ENCODE measurements at regions not wholly inside any gene's neighbourhood (a gene's known extent, or its start where the extent isn't known, plus 50 kb on each side); places are given as distances from the start of the nearest gene placed in this dataset.

GRCh38 chr2:121905201-121905600, 149.8 kb downstream of the TSN start:
- POLR2A ChIA-PET = no interaction called here
- CTCF ChIA-PET = no interaction called here
- DNase-seq (ENCODE audit: extremely low spot score) = no peak
- TF ChIP-seq NFRKB (IDR thresholded peaks at IDR 0.05) = no peak
- TF ChIP-seq ELF4 (IDR thresholded peaks at IDR 0.05) = no peak
- no peak for TF ChIP-seq SP1 (IDR thresholded peaks at IDR 0.05)
- no peak for TF ChIP-seq CTBP1 (IDR thresholded peaks at IDR 0.05; ENCODE audit: borderline replicate concordance)
- TF ChIP-seq, protein P1, sequence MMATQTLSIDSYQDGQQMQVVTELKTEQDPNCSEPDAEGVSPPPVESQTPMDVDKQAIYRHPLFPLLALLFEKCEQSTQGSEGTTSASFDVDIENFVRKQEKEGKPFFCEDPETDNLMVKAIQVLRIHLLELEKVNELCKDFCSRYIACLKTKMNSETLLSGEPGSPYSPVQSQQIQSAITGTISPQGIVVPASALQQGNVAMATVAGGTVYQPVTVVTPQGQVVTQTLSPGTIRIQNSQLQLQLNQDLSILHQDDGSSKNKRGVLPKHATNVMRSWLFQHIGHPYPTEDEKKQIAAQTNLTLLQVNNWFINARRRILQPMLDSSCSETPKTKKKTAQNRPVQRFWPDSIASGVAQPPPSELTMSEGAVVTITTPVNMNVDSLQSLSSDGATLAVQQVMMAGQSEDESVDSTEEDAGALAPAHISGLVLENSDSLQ (IDR thresholded peaks at IDR 0.05) = no peak
- no peak for TF ChIP-seq FOXK2 (IDR thresholded peaks at IDR 0.05)
- TF ChIP-seq TARDBP (IDR thresholded peaks at IDR 0.05) = no peak
- TF ChIP-seq BHLHE40 (IDR thresholded peaks at IDR 0.05; ENCODE audit: borderline replicate concordance) = no peak
- no peak for TF ChIP-seq FOXM1 (IDR thresholded peaks at IDR 0.05; ENCODE audit: borderline replicate concordance)
- TF ChIP-seq ARNT (IDR thresholded peaks at IDR 0.05) = no peak
- no peak for TF ChIP-seq LEF1 (IDR thresholded peaks at IDR 0.05; ENCODE audit: borderline replicate concordance)
- TF ChIP-seq FOXA1 (IDR thresholded peaks at IDR 0.05) = no peak
- TF ChIP-seq L3MBTL2 (conservative IDR thresholded peaks at IDR 0.05) = no peak
- no peak for TF ChIP-seq SUZ12 (IDR thresholded peaks at IDR 0.05)
- no peak for TF ChIP-seq ZNF384 (IDR thresholded peaks at IDR 0.05)
- no peak for TF ChIP-seq HDGF (IDR thresholded peaks at IDR 0.05; ENCODE audit: borderline replicate concordance)

DNA sequence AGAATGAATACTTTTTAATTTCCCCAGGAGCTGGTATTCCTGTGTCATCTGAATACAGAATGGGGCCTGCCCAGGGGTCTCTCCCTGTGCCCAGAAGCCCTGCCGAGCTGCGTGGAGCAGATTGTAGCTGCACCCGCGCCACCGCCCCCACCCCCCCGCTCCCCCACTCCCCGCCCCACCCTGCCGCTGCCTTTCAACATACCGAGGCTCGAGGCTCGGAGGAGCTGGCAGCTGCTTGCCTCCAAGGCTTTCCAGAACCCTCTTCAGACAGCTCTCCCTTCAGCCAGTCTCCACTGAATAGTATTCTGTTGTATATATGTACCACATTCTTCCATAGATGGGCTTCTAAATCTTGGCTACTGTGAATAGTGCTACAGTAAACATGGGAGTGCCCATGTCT, 150.7 kb downstream of the TSN start:
- DNase-seq (ENCODE audit: extremely low spot score) = no peak
- CTCF ChIA-PET = no interaction called here
- no peak for TF ChIP-seq FOXM1 (IDR thresholded peaks at IDR 0.05; ENCODE audit: borderline replicate concordance)
- no peak for TF ChIP-seq FOXK2 (IDR thresholded peaks at IDR 0.05)
- TF ChIP-seq ARNT (IDR thresholded peaks at IDR 0.05) = no peak
- no peak for TF ChIP-seq NFRKB (IDR thresholded peaks at IDR 0.05)
- no peak for TF ChIP-seq ELF4 (IDR thresholded peaks at IDR 0.05)
- TF ChIP-seq LEF1 (IDR thresholded peaks at IDR 0.05; ENCODE audit: borderline replicate concordance) = no peak
- no peak for TF ChIP-seq ZNF384 (IDR thresholded peaks at IDR 0.05)
- TF ChIP-seq SP1 (IDR thresholded peaks at IDR 0.05) = no peak
- TF ChIP-seq, protein P1 (IDR thresholded peaks at IDR 0.05) = no peak
- no peak for TF ChIP-seq SUZ12 (IDR thresholded peaks at IDR 0.05)
- POLR2A ChIA-PET = no interaction called here

- no peak for TF ChIP-seq SP1 (IDR thresholded peaks at IDR 0.05)
- TF ChIP-seq ARNT (IDR thresholded peaks at IDR 0.05) = no peak
- no peak for TF ChIP-seq HDGF (IDR thresholded peaks at IDR 0.05; ENCODE audit: borderline replicate concordance)
- no peak for TF ChIP-seq ZNF384 (IDR thresholded peaks at IDR 0.05)
- TF ChIP-seq FOXK2 (IDR thresholded peaks at IDR 0.05) = no peak
- TF ChIP-seq BHLHE40 (IDR thresholded peaks at IDR 0.05; ENCODE audit: borderline replicate concordance) = no peak
- TF ChIP-seq L3MBTL2 (conservative IDR thresholded peaks at IDR 0.05) = no peak
- no peak for TF ChIP-seq FOXM1 (IDR thresholded peaks at IDR 0.05; ENCODE audit: borderline replicate concordance)
- no peak for TF ChIP-seq FOXA1 (IDR thresholded peaks at IDR 0.05)
- no peak for TF ChIP-seq NFRKB (IDR thresholded peaks at IDR 0.05)
- no peak for TF ChIP-seq SUZ12 (IDR thresholded peaks at IDR 0.05)
- POLR2A ChIA-PET = no interaction called here
- CTCF ChIA-PET = interaction anchor here (0.7 to 1.6 kb wide), 2 partner anchors 9 to 10 kb away, joined by 4 read pairs; no protein-coding TSS in a partner anchor
- DNase-seq (ENCODE audit: extremely low spot score) = no peak
Observed at GRCh38 chr2:121907928-121908327, 152.5 kb downstream of the TSN start.

DNA sequence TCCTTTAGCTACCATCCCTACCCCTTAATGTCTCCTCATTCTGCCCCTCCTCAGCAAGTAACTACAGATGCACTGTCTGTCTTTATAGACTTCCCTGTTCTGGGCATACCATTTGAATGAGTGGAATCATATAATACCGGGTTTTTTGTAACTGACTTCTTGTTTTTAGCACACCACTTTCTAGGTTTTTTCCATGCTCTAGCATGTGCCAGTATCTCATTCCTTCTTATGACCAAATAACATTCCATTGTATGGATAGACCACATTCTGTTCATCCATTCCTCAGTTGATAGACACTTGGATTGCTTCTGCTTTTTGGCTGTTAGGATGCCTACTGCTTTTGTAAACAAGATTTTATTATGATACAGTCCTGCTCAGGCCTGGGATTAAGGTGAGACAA, 154.7 kb downstream of the TSN start:
- TF ChIP-seq TARDBP (IDR thresholded peaks at IDR 0.05) (no peak), FOXK2 (IDR thresholded peaks at IDR 0.05) (no peak), LEF1 (IDR thresholded peaks at IDR 0.05; ENCODE audit: borderline replicate concordance) (no peak), ZNF384 (IDR thresholded peaks at IDR 0.05) (no peak), SUZ12 (IDR thresholded peaks at IDR 0.05) (no peak), BHLHE40 (IDR thresholded peaks at IDR 0.05; ENCODE audit: borderline replicate concordance) (no peak)
- CTCF ChIA-PET = no interaction called here
- POLR2A ChIA-PET = no interaction called here
- DNase-seq (ENCODE audit: extremely low spot score) = no peak

- ChIA-PET CTCF (no interaction called here), POLR2A (no interaction called here)
- no peak for DNase-seq (ENCODE audit: extremely low spot score)
- TF ChIP-seq CTBP1 (IDR thresholded peaks at IDR 0.05; ENCODE audit: borderline replicate concordance) (no peak), NFRKB (IDR thresholded peaks at IDR 0.05) (no peak), HDGF (IDR thresholded peaks at IDR 0.05; ENCODE audit: borderline replicate concordance) (no peak), FOXA1 (IDR thresholded peaks at IDR 0.05) (no peak), FOXK2 (IDR thresholded peaks at IDR 0.05) (no peak), L3MBTL2 (conservative IDR thresholded peaks at IDR 0.05) (no peak), SP1 (IDR thresholded peaks at IDR 0.05) (no peak), LEF1 (IDR thresholded peaks at IDR 0.05; ENCODE audit: borderline replicate concordance) (no peak), ZNF384 (IDR thresholded peaks at IDR 0.05) (no peak), ELF4 (IDR thresholded peaks at IDR 0.05) (no peak), FOXM1 (IDR thresholded peaks at IDR 0.05; ENCODE audit: borderline replicate concordance) (no peak)
- TF ChIP-seq, protein P1 (IDR thresholded peaks at IDR 0.05) = no peak
Observed at GRCh38 chr2:121911036-121911435, 155.6 kb downstream of the TSN start.

DNA sequence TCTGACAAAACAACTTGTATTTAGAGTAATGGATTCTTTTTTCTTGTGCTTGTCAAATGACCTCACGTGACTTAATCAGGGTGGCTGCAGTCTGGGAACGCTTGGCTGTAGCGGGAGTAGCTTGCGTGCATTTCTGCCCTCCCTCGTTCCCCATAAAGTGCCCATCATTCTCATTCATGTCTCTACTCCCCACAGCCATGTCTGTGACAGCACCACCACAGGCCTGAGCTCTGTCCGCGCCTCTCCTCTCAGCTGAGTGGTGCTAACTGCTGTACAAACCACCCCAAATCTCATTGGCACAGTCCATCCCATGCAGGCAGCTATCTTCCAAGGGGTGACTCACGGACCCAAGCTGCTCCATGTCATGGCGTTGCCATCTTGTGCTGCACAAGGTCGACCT, 161.7 kb downstream of the TSN start:
- CTCF ChIA-PET = interaction anchor here (1.8 kb wide), 1 partner anchor 9 kb away, joined by 4 read pairs; no protein-coding TSS in a partner anchor
- TF ChIP-seq ELF4 (IDR thresholded peaks at IDR 0.05) (no peak), ARNT (IDR thresholded peaks at IDR 0.05) (no peak), FOXM1 (IDR thresholded peaks at IDR 0.05; ENCODE audit: borderline replicate concordance) (no peak), NFRKB (IDR thresholded peaks at IDR 0.05) (no peak), TARDBP (IDR thresholded peaks at IDR 0.05) (no peak), HDGF (IDR thresholded peaks at IDR 0.05; ENCODE audit: borderline replicate concordance) (no peak), SP1 (IDR thresholded peaks at IDR 0.05) (no peak), FOXA1 (IDR thresholded peaks at IDR 0.05) (no peak), SUZ12 (IDR thresholded peaks at IDR 0.05) (no peak), L3MBTL2 (conservative IDR thresholded peaks at IDR 0.05) (no peak), FOXK2 (IDR thresholded peaks at IDR 0.05) (no peak), CTBP1 (IDR thresholded peaks at IDR 0.05; ENCODE audit: borderline replicate concordance) (no peak)
- POLR2A ChIA-PET = no interaction called here
- DNase-seq (ENCODE audit: extremely low spot score) = no peak

Data from HEK293T (cell line).